ENCODE measurements at regions not wholly inside any gene's neighbourhood (a gene's known extent, or its start where the extent isn't known, plus 50 kb on each side); places are given as distances from the start of the nearest gene placed in this dataset.
A peak's percentile ranks its signal among the peaks of the same experiment; 100 is the strongest.

DNA sequence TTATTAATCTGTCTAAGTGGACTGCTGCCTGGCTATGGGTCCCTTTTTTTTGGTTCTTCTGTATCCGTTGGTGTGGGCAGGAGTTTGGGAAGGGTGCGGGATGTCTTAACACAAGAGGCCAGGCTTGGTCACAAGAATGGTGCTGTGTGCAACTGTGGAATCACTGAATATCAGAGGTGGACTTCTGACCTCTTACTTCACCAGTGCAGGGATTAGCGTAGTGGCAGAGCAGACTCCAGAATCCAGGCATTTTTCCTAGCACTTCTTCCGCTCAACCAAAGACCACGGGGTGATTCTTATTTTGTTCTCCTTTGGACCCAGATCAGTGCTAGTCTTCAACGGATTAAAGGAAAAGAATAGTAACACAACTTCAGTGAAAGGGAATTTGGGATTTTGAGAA lies 254.3 kb upstream of the TNP1 start:
- Mint-ChIP-seq H3K27ac (no peak overlapping the region), H3K27me3 (peaks cover 1% of the 10 kb centered on the region), H3K4me3 (no peak overlapping the region), H3K36me3 (no peaks in the 10 kb centered on the region), H3K4me1 (ENCODE audit: low read depth) (no peaks in the 10 kb centered on the region), H3K9me3 (no peaks in the 10 kb centered on the region)
- no peak for DNase-seq
- POLR2A ChIA-PET, result no interaction called here
- CTCF ChIA-PET, result no interaction called here
- intact Hi-C loops (cut with micrococcal nuclease), result no loop called here

DNA sequence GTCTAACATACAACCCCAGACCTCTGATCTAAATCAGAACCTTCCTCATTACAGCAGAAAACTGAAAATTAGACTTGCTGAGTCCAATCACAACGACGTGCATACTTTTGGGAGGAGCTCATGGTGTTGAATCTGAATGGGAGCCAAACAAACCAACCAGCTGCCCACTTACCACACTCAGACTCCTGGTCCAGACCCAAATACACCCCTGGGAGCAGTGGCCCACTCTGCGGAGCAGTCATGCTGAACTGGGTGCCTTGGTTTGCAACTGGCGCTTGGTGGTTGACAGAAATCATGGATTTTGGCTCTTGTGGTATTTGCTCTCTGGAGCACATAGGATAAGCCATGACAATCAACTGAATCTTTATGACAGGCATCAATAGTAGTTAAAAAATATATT lies 253.6 kb upstream of the TNP1 start:
- H3K27ac Mint-ChIP-seq, result no peak overlapping the region
- H3K4me3 Mint-ChIP-seq, result no peak overlapping the region
- DNase-seq, result no peak
- H3K9me3 Mint-ChIP-seq, result no peaks in the 10 kb centered on the region
- ChIA-PET POLR2A (no interaction called here), CTCF (no interaction called here)
- H3K4me1 Mint-ChIP-seq (ENCODE audit: low read depth), result no peaks in the 10 kb centered on the region
- peaks cover 1% of the 10 kb centered on the region for H3K27me3 Mint-ChIP-seq
- intact Hi-C loops (cut with micrococcal nuclease), result no loop called here
- H3K36me3 Mint-ChIP-seq, result no peaks in the 10 kb centered on the region

DNA sequence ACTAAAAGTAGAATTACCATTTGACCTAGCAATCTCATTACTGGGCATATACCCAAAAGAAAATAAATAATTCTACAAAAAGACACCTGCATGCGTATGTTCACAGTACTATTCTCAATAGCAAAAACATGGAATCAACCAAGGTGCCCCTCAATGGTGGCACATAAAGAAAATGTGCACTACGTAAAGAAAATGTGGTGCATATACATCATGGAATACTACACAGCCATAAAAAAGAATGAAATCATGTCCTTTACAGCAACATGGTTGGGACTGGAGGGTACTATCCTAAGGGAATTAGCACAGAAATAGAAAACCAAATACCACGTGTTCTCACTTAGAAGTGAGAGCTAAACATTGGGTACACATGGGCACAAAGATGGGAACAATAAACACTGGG lies 250.7 kb upstream of the TNP1 start:
- intact Hi-C loops (cut with micrococcal nuclease), result no loop called here

DNA sequence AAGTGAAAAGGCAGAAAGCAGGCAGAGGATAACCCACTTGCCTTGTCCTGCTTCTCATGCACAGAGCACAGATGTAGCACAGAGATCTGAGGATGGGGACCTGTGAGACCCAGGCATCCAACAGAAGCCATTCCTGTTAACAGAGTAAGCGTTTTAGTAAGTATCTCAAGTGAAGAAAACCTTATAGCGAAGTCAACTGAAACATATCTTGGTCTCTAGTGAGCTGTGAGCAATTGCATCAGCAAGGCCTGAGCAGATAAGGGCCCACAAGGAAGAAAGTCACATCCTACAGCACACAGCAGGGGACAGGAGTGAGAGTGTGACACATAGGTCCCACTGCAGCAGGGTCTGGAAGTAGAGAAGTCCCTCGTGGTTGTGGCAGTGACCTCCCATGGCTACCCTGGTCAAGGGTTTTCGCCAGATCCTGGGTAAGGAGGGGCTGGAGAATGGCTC lies 248.7 kb upstream of the TNP1 start:
- Mint-ChIP-seq H3K27me3 (no peaks in the 10 kb centered on the region), H3K4me3 (no peak overlapping the region), H3K27ac (no peak overlapping the region), H3K36me3 (no peaks in the 10 kb centered on the region), H3K4me1 (ENCODE audit: low read depth) (no peaks in the 10 kb centered on the region), H3K9me3 (no peaks in the 10 kb centered on the region)
- intact Hi-C loops (cut with micrococcal nuclease), result no loop called here
- ChIA-PET CTCF (no interaction called here), POLR2A (no interaction called here)
- no peak for DNase-seq

More for the DNA sequence above, 250.7 kb upstream of the TNP1 start:
- Mint-ChIP-seq H3K27me3 (peaks cover 1% of the 10 kb centered on the region), H3K9me3 (no peaks in the 10 kb centered on the region), H3K36me3 (no peaks in the 10 kb centered on the region), H3K4me3 (no peak overlapping the region), H3K27ac (no peak overlapping the region), H3K4me1 (ENCODE audit: low read depth) (no peaks in the 10 kb centered on the region)
- CTCF ChIA-PET, result no interaction called here
- POLR2A ChIA-PET, result no interaction called here
- DNase-seq, result no peak

DNA sequence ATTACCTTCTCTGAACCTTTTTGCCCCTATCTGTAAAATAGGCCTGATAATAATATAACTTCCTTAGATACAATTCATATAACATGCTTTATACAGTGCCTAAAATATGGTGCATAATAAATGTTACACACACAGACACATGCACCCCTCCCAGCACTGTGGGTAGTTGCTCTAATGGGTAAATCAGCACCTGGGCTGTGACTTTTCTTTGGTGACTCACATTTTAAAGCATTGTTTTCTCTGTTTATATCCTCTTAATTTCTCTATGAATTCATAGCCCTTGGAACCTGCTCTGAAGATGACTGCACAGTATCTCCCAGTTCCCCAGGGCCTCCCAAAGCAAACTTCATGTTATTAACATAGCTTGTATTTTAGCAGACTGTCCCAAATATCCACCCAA lies 248.2 kb upstream of the TNP1 start:
- CTCF ChIA-PET, result no interaction called here
- Mint-ChIP-seq H3K36me3 (no peaks in the 10 kb centered on the region), H3K4me1 (ENCODE audit: low read depth) (no peaks in the 10 kb centered on the region), H3K4me3 (no peak overlapping the region), H3K27ac (no peak overlapping the region), H3K27me3 (no peaks in the 10 kb centered on the region), H3K9me3 (no peaks in the 10 kb centered on the region)
- POLR2A ChIA-PET, result no interaction called here
- no peak for DNase-seq
- intact Hi-C loops (cut with micrococcal nuclease), result no loop called here

DNA sequence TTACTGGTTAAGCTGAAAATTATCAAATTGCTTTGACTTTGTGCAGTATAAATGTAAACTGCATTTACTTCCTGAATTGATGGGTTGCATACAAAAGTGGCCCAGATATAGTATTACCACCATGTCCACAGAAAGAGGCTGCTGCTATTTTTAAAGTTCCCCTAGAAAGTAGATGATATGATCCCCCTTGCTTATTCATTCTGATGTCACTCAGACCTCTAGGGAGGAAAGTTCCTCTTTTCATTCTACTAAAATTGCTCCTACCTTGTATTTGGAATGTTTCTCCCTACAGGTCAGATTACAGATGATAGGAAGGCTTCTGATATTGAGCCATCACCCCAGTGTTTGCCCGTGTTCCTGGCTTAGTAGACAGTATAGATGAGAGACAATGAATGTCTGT lies 247.6 kb upstream of the TNP1 start:
- POLR2A ChIA-PET, result no interaction called here
- Mint-ChIP-seq H3K4me3 (no peak overlapping the region), H3K4me1 (ENCODE audit: low read depth) (no peaks in the 10 kb centered on the region), H3K27me3 (no peaks in the 10 kb centered on the region), H3K27ac (no peak overlapping the region), H3K36me3 (no peaks in the 10 kb centered on the region), H3K9me3 (no peaks in the 10 kb centered on the region)
- CTCF ChIA-PET, result no interaction called here
- intact Hi-C loops (cut with micrococcal nuclease), result no loop called here
- DNase-seq, result no peak

DNA sequence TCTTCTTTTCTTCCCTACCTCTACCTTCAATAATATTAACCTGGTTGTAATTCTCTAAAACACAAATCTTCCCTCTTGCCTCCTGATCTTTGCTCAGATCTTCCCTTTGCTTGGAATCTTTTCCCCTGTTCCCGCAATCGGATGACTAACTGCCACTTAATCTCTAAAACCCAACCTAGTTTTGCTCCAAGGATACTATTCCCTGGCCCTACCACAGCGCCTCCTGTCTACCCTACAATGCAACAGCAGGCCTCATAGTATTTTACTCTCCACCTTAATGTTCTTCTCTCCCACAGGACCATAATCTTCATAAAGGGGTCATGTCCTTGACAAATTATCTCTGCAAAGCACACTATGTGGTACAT lies 246.8 kb upstream of the TNP1 start:
- no peak for DNase-seq
- intact Hi-C loops (cut with micrococcal nuclease), result no loop called here
- Mint-ChIP-seq H3K36me3 (no peaks in the 10 kb centered on the region), H3K27me3 (no peaks in the 10 kb centered on the region), H3K4me3 (no peak overlapping the region), H3K9me3 (no peaks in the 10 kb centered on the region), H3K4me1 (ENCODE audit: low read depth) (no peaks in the 10 kb centered on the region), H3K27ac (no peak overlapping the region)
- CTCF ChIA-PET, result no interaction called here
- POLR2A ChIA-PET, result no interaction called here

DNA sequence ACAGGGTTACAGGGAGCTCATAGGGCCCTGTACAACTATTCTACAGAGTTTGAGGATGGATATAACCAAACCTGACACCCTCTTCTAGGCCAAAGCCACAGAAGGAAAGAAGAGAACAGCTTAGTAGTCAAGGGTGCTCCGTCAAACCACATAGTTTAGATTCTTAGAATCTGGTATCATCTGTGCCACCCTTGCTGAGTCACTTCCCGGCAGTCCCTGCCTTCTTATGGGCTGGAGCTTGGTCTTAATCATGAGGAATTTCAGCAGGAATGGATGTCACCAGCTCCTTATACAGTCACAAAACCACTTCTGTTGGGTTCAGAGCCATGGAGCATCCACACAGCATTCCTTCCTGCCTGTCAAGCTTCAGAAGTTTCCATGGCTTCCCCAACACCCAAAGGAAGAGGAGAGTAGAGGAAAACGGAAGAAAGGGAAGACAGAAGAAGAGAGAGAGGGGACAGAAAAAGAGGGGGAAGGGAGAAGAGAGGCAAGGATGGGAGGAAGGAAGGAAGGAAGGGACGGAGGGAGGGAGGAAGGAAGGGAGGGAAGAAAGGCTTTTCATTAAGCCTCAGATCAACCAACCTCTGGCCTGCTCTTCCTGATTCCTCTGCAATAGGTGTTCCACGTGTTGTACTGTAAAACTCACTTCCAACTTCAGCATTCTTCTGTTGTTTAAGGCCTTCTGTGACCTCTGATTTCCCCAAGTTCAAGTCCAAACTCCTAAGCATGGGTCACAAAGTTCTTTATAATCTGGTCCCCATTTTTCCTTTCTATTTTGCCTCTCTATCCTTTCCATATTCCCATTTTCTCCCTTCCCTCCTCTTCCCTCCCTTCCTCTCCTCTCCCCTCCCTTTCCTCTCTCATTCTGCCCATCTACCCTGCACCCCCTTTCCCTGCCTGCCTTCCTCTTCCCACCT lies 246.1 kb upstream of the TNP1 start:
- peak; percentile 18 for DNase-seq
- Mint-ChIP-seq H3K36me3 (no peaks in the 10 kb centered on the region), H3K4me1 (ENCODE audit: low read depth) (no peaks in the 10 kb centered on the region), H3K4me3 (no peak overlapping the region), H3K27ac (no peak overlapping the region), H3K27me3 (no peaks in the 10 kb centered on the region), H3K9me3 (no peaks in the 10 kb centered on the region)
- intact Hi-C loops (cut with micrococcal nuclease), result no loop called here
- POLR2A ChIA-PET, result no interaction called here
- CTCF ChIA-PET, result no interaction called here

DNA sequence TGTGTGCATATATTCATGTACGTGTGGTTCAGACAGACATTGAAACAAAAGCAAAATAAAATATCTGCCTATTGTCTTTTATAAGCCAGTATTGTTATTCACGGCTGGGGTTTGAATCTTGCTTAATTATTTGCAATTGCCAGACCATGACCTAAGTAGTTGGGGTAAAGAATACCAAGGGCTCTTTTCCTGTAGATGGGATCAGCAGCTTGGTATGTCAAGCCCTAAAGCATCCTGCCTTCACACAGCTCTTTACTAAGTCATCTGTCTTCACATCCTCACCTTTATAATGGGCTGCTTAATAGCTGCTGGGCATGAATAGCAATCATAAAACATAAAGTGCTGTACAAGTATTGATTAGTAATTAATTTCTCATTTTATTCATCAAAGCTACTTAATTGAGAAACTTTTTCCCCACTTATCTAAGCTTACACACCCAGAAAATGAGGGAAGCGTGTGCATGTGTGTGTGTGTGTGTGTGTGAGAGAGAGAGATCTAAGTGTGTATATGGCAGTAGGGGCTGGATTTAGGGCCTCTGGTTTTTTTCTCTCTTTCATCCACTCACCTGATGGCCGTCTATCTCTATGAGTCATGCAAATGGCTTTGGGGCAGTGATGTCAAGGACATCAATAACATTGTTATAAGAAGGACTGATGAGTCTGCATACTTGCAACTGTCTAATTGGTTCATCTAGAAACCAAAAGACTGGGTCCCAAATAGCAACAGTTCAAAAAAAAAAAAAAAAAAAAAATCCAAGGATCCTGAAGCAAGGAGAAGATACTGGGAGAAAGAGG lies 244.1 kb upstream of the TNP1 start:
- DNase-seq, result no peak
- intact Hi-C loops (cut with micrococcal nuclease), result no loop called here
- H3K27ac Mint-ChIP-seq, result no peak overlapping the region
- CTCF ChIA-PET, result interaction anchor here (1.4 kb wide), 1 partner anchor 26 kb away, joined by 3 read pairs; no protein-coding TSS in a partner anchor
- H3K9me3 Mint-ChIP-seq, result no peaks in the 10 kb centered on the region
- no peak overlapping the region for H3K4me3 Mint-ChIP-seq
- no peaks in the 10 kb centered on the region for H3K36me3 Mint-ChIP-seq
- POLR2A ChIA-PET, result no interaction called here
- H3K4me1 Mint-ChIP-seq (ENCODE audit: low read depth), result no peaks in the 10 kb centered on the region
- no peaks in the 10 kb centered on the region for H3K27me3 Mint-ChIP-seq

DNA sequence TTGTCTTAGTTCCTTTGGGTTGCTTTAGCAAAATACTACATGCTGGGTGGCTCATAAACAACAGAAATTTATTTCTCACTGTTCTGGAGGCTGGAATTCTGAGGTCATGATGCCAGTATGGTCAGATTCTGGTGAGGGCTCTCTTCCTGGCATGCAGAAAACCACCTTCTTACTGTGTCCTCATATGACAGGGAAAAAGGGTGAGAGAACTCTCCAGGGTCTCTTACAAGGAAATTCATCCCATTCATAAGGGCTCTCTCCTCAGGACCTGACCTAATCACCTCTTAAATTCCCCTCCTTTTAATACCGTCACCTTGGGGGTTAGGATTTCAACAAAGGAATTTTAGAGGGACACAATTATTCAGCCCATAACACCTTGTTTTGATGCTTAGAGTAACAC lies 243.1 kb upstream of the TNP1 start:
- no peak overlapping the region for H3K27ac Mint-ChIP-seq
- no peaks in the 10 kb centered on the region for H3K9me3 Mint-ChIP-seq
- H3K4me1 Mint-ChIP-seq (ENCODE audit: low read depth), result no peaks in the 10 kb centered on the region
- no peak overlapping the region for H3K4me3 Mint-ChIP-seq
- ChIA-PET CTCF (no interaction called here), POLR2A (no interaction called here)
- no peak for DNase-seq
- no peaks in the 10 kb centered on the region for H3K27me3 Mint-ChIP-seq
- no peaks in the 10 kb centered on the region for H3K36me3 Mint-ChIP-seq
- intact Hi-C loops (cut with micrococcal nuclease), result no loop called here

DNA sequence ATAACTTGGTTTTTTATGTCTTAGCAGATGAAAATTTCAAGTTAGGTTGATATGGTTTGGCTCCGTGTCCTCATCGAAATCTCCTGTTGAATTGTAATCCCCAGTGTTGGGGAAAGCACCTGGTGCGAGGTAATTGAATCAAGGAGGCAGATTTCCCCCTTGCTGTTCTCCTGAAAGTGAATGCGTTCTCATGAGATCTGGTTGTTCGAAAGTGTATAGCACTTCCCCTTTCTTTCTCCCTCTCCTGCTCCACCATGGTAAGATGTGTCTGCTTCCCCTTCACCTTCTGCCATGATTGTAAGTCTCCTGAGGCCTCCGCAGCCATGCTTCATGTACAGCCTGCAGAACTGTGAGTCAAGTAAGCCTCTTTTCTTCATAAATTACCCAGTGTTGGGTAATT lies 242.1 kb upstream of the TNP1 start:
- H3K4me3 Mint-ChIP-seq, result no peak overlapping the region
- no peaks in the 10 kb centered on the region for H3K36me3 Mint-ChIP-seq
- CTCF ChIA-PET, result no interaction called here
- no peaks in the 10 kb centered on the region for H3K4me1 Mint-ChIP-seq (ENCODE audit: low read depth)
- intact Hi-C loops (cut with micrococcal nuclease), result no loop called here
- peaks cover 3% of the 10 kb centered on the region for H3K27me3 Mint-ChIP-seq
- no peak for DNase-seq
- H3K27ac Mint-ChIP-seq, result no peak overlapping the region
- POLR2A ChIA-PET, result no interaction called here
- H3K9me3 Mint-ChIP-seq, result no peaks in the 10 kb centered on the region

DNA sequence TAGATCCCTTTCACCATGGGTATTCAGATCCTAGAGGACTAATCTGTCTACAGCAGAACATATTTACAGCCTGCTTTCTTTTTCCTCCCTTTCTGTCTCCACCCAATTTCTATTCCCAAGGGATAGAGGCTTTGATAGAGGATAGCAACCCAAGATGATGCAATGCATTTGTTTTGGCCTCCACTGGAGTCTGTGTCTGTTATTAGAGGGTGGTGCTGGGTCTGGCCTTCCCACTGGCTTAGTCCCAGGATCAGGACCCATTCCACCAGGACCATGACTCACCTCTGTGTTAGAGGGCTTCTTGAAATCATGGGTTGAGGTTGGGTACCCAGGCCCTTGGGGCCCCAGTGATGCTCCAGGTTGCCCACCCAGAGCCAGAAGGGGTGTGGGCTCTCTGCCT lies 239.7 kb upstream of the TNP1 start:
- CTCF ChIA-PET, result no interaction called here
- intact Hi-C loops (cut with micrococcal nuclease), result no loop called here
- peaks cover 3% of the 10 kb centered on the region for H3K4me1 Mint-ChIP-seq (ENCODE audit: low read depth)
- H3K9me3 Mint-ChIP-seq, result no peaks in the 10 kb centered on the region
- H3K36me3 Mint-ChIP-seq, result no peaks in the 10 kb centered on the region
- peaks cover 6% of the 10 kb centered on the region for H3K27me3 Mint-ChIP-seq
- POLR2A ChIA-PET, result no interaction called here
- no peak overlapping the region for H3K4me3 Mint-ChIP-seq
- DNase-seq, result no peak
- H3K27ac Mint-ChIP-seq, result no peak overlapping the region

DNA sequence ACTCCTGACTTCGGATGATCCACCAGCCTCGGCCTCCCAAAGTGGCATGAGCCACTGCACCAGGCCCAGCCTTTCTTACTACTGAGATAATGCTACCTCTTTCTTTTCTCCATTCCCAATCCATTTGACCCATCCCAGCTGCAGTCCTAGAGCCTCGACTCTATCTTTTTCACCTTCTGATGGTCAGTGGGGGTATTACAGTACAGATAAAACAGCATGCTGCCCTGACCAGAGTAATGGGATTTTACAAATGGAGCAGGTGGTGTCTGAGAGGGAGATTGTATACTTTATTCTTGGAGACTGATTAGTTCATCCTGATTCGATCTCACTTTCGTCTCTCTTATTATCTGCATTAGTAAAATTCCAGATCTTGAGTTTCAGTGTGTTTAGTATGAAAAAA lies 238.6 kb upstream of the TNP1 start:
- intact Hi-C loops (cut with micrococcal nuclease), result no loop called here
- no peak for DNase-seq
- H3K27ac Mint-ChIP-seq, result no peak overlapping the region
- POLR2A ChIA-PET, result no interaction called here
- CTCF ChIA-PET, result no interaction called here
- no peaks in the 10 kb centered on the region for H3K36me3 Mint-ChIP-seq
- peaks cover 3% of the 10 kb centered on the region for H3K4me1 Mint-ChIP-seq (ENCODE audit: low read depth)
- H3K27me3 Mint-ChIP-seq, result peaks cover 6% of the 10 kb centered on the region
- no peak overlapping the region for H3K4me3 Mint-ChIP-seq
- H3K9me3 Mint-ChIP-seq, result no peaks in the 10 kb centered on the region

Data from activated CD4-positive, alpha-beta memory T cell treated with anti-CD3 and anti-CD28 coated beads for 36 hours (primary cell).